RWPE1 (cell line): ENCODE measurements at regions not wholly inside any gene's neighbourhood (a gene's known extent, or its start where the extent isn't known, plus 50 kb on each side); places are given as distances from the start of the nearest gene placed in this dataset.

Experiments used
- CTCF ChIA-PET: fragments of 350-600 bp; sonication (Branson Sonifier 250); formaldehyde crosslinking; extraction: SDS; loops from one replicate; lab custom pipeline; 2021; lab: Yijun Ruan, JAX
- POLR2A ChIA-PET: fragments of 400-600 bp; formaldehyde crosslinking; extraction: SDS; loops from one replicate; lab custom pipeline; 2020; ENCODE audit warnings: antibody characterized with exemption; ENCODE audit not compliant: low non-redundant PET; lab: Yijun Ruan, JAX
- DNase-seq: peaks from one replicate; pipeline ENCODE4 v3.0.0; 2012; ENCODE audit warnings: low spot score
- H3K27ac ChIP-seq: fragments of 450-650 bp; 2 replicates; pipeline ENCODE4 v1.5.1; 2017
- CTCF ChIP-seq: fragments of 450-650 bp; conservative IDR thresholded peaks from 2 replicates; pipeline ENCODE4 v1.5.1; 2017; ENCODE audit warnings: low read depth, mild to moderate bottlenecking

DNA sequence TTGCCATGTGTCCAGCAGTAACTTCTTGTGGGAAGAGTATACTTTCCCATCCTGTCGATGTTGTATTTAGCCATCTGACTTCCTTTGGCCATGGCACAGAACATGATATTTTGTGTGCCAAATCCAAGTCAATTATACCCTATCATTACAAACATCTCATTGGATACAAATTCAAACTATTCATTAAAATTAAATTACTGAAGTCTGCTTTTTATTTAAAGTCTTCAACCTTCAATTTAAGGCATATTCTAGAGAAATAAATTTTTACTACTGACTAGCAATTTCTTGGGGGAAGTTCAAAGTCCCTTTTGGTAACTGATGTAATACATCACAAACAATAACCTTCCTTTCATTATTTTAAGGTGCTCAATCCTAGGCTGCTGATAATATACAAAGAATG, 192.6 kb downstream of the SLC6A15 start:
- CTCF ChIA-PET = no interaction called here
- POLR2A ChIA-PET = no interaction called here
- no peak for TF ChIP-seq CTCF
- H3K27ac ChIP-seq = no peak overlapping the region
- DNase-seq = no peak

- no peak for TF ChIP-seq CTCF
- POLR2A ChIA-PET = no interaction called here
- no peak for DNase-seq
- CTCF ChIA-PET = interaction anchor here (0.7 kb wide), 1 partner anchor 1938 kb away, joined by 4 read pairs; no protein-coding TSS in a partner anchor
- H3K27ac ChIP-seq = no peak overlapping the region
Observed at GRCh38 chr12:84718906-84719305, 193.7 kb downstream of the SLC6A15 start.

- POLR2A ChIA-PET = no interaction called here
- DNase-seq = no peak
- no peak overlapping the region for H3K27ac ChIP-seq
- TF ChIP-seq CTCF = no peak
- CTCF ChIA-PET = no interaction called here
Observed at GRCh38 chr12:84712747-84713146, 199.9 kb downstream of the SLC6A15 start.

DNA sequence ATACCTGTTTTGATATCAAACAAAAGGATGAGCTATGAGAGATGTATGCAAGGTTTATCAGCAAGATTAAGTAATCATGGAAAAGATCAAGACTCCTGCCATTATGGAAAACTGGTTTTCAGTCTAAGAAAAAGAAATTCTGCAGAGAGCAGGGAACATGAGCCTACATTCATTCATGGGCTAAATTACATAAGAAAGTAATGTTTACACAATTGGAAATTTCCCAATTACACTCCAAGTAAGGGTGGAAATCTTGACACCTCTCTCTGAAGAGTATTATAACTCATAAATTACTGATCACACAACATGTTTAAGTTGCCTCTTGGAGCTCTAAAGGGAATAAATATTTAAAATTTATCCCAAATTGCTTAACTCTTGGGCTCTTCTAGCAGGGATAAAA, 206.2 kb downstream of the SLC6A15 start:
- DNase-seq = no peak
- H3K27ac ChIP-seq = no peak overlapping the region
- ChIA-PET CTCF (interaction anchor here (0.7 kb wide), 1 partner anchor 693 kb away, joined by 10 read pairs; no protein-coding TSS in a partner anchor), POLR2A (no interaction called here)
- no peak for TF ChIP-seq CTCF

DNA sequence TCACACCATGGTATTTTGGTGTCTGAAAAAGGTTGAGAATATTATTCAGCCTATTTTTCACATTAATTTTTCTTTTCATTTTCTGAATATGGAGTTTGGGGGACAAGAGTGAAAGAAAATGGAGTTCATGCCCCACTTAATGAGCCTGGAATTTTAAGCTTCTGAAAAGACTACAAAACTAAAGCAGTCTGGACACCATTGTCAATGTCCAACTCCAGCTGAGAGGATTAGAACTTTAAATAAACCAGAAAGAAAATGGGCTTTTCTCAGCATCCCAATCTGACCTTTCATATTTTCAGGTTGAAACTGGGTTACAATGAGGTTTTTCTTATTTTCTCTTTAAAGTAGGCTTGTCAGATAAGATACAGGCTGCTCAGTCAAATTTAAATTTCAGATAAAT, 207.7 kb downstream of the SLC6A15 start:
- no peak for TF ChIP-seq CTCF
- DNase-seq = no peak
- CTCF ChIA-PET = no interaction called here
- POLR2A ChIA-PET = no interaction called here
- no peak overlapping the region for H3K27ac ChIP-seq

DNA sequence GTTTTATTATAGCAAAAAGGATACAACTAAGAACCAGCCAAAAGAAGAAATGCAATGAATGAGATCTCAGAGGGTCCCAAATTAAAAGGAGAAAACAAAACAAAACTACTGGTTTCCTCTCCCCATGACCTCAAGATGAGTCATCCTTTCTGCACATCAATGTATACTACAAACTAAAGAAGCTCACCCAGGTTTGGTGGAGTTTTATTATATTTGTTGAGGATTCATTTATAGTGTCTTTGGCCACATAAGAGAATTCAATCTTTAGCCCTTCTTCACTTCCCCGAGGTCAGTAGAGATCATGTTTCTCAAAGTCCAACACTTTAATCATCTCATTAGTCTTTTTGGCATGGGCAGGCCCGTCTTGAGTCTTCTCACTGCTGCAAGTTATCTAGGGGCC, 210.6 kb downstream of the SLC6A15 start:
- no peak for TF ChIP-seq CTCF
- ChIA-PET POLR2A (no interaction called here), CTCF (no interaction called here)
- H3K27ac ChIP-seq = no peak overlapping the region
- peak; percentile 1 for DNase-seq

DNA sequence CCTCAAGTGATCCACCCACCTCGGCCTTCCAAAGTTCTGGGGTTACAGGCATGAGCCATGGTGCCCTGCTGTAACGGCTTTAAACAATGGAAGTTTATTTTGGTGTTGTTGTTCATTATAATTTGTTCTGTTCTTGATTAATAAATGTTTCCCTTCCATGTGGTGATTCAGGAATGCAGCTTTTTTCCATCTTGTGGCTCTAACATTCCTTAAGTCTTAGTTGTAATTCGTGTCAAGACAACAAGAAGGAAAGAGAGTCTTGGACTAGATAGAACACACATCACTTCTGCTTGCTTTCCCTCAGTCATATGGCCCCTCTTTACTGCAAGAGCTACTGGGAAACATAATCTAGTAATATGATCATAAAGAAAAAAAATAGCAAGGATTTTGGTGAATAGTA, 211.6 kb downstream of the SLC6A15 start:
- ChIA-PET CTCF (no interaction called here), POLR2A (no interaction called here)
- no peak for TF ChIP-seq CTCF
- no peak for DNase-seq
- H3K27ac ChIP-seq = no peak overlapping the region
